LHCN-M2 (cell line): ENCODE measurements at regions not wholly inside any gene's neighbourhood (a gene's known extent, or its start where the extent isn't known, plus 50 kb on each side); places are given as distances from the start of the nearest gene placed in this dataset.

Experiments
- DNase-seq: peaks from one replicate; pipeline ENCODE4 v3.0.0-alpha.2; 2012; ENCODE audit warnings: low read depth

DNA sequence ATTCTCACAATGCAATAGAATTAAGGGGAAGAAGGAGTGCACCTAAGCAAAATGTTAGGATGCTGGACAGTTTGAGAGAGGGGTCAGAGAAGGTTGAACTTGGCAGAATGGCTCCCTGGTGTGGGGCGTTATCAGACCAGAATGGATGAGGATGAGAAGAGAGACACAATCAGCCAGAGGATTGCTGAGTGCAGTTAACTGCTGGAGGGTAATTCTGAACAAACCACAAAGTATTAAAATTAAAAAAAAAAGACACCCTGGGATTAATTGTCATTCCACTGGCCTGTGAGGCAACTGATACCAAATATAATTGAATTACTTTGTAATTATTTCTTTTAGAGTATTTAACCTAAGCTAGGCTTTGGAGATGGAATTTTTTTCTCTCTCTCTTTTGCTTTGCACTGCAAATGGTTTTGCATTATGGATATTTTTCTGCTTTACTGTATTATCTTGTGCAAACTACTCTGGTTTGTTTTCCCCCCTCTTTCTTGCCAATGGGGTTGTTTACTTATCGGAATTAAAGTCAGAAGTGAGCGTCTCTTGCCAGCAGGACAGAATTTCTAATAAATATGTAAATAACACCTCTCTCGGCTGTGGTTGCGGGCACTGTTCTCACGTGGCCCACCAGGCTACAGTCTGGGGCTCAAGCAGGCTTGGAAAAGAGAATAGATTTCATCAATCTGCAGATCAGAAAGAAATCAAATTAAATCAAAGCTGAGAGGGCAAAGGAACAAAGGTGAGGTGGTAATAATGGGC is 572.9 kb upstream of the CAMK1G start:
- DNase-seq: no peak

DNA sequence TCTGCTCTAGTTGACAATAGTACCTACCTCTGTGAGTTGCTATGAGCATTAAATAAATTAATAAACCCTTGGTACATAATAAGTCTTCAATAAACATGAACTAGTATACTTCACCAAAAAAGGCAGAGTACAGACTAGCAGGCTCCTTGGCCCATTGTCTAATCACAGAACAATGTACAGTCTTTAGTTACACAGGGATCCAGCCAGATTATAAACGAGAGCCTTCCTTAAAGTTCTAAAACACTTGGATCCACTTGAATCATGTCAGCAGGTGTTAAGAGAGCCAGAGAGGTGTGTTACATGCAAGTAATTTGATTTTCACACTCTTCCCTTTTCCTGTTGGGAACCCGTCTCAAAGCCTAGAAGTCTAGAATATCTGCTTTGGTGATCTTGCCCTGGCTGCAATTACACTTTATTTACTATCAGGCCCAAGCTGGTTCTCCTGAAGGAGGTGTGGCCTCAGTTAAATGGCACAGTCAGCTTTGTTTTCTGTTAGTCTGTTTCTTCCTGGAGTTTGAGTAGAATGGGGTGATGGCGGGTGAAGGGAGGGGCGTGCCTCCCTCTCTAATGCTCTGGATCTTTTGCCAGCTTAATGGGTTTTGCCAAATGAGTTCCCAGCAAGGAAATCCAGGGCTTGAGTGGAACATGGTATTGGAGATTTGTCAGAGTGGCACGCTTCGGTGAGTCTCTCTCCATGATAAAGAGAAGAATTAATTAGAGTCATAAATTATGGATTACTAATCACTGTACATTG is 570.9 kb upstream of the CAMK1G start:
- DNase-seq: no peak

DNA sequence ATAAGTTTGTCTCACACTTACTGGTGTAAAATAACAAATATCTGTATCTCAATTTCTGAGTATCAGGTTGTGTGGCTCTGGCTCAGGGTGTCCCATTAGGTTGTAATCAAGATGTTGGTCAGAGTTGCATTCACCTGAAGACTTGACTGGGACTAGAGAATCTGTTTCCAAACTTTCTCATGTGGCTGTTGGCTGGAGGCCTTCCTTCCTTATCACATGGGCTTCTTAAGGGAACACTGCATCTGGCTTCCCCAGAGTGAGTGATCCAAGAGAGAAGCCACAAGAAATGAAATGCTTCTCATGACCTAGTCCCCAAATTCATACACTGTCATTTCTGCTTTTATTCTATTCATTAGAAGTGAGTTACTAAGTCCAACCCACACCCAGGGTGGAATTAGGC is 568.4 kb upstream of the CAMK1G start:
- DNase-seq: no peak

DNA sequence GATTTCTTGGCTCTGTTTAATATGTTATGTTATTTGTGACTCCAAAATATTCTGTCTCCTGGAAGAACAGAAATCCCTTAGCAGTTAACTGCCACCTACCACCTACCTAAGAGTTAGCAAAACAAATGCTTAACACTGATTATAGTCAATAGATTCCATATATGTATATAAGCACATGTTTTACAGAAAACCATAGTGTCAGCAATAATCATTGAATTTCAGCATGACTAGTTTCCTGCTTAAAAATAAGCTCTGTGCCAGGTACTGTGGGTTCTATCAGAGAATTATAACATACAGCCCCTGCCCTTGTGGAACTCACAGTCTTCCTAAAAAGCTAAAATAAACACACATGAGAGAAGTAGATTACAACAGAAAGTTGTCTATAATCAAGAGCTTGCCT is 561.9 kb upstream of the CAMK1G start:
- no peak for DNase-seq

DNA sequence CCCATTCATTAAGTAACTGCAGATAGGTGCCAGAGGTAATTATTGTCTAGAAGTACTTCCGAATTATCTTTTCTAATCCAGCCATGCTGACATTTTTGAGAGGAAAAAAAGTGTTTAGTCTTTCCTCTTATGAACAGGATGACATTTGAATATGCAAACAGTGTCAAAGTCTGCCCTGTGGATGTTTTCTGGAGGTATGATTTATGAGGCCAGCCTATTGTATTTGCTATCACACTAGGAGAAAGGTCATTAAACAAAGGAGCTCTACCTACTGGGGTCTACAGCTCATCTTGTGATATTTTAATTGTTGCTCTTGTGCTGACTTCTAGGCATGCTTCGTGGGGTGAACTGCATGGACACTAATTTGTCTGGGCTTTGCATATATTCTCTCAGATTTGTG is 559.7 kb upstream of the CAMK1G start:
- DNase-seq: no peak

DNA sequence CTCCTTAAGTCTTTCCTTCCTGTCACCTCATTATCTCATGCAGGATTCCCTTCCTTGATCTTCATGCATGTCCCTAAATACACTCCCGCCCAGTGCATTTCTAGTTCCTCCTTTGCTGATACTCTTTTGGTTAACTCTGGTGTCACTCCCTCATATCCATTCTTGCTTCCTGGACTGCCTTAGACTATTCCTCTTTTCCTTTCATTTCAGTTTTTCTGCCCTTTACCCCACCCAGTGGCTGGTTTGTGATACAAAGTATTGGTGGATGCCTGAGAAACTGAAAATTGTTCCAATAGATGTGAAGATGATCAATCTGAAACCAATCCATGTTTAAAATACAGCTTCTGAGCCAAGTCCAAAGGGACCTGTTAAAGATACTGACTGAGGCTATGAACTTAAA is 553.8 kb upstream of the CAMK1G start:
- peak; percentile 19 for DNase-seq

DNA sequence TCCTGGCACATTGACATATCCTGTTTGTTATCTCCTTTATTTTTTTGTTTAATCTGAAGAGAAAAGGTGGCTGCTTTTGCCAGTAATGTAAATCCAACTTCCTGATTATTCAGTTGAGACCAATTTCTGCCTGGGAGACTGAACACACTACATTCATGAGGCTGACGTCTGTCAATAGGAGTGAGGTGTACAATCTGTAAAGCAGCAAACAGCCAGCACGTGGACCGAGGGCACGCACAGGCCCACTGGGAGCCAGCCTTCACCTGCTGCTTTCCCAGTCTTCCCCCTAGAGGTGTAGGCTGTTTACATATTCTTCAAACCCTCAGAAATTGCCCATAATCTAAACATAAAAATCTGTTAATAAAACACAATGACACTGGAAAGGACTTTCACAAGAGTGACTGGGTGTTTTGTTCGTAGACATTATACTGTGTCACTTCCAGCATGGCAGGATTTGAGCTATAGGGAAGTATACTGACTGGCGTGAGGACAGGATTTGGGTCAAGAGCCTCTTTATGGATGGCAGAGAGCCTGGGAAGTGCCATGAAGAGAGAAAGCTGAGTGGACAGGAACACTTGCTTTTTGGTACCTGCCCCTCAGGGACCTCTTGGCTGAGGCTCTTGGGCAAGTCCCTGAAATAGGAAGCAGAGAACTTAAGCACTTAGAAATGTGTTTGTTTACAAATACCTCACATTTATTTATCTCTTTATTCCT is 552.9 kb upstream of the CAMK1G start:
- no peak for DNase-seq

DNA sequence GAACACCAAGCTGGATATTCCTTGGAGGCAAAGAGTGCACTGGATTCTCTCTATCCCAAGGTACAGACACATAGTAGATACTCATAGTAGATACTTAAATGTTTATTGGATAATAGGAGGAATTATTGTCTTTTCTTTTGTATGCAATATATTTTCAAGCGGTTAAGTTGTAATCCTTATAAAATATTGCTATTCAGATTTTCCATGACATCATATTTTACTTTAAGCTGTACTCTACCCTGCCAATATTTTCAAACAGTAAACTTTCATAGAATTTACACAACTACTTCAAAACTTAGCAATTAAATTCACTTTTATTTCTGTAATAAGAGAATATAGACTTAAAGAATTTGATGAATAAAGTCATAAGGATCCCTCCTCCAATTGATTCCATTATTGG is 546.5 kb upstream of the CAMK1G start:
- no peak for DNase-seq

DNA sequence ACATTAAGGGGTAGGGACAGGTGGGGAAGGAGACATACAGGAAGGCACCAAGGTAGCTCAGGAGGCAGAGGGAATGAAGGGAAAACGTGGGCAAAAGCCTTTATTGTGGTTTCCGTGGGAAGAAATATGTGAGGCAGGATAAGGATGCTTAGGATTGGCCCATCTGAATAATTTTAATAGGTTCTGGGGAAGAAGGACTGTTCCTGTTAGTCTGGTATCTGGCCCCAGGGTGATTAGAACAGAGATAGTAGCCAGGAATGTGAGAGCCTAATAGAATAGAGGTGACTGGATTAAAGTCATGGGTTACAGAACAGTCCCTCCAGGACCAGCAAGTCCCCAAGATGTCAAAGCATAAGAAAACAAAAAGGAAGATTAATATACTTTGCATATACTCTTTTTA is 545.2 kb upstream of the CAMK1G start:
- DNase-seq: no peak

DNA sequence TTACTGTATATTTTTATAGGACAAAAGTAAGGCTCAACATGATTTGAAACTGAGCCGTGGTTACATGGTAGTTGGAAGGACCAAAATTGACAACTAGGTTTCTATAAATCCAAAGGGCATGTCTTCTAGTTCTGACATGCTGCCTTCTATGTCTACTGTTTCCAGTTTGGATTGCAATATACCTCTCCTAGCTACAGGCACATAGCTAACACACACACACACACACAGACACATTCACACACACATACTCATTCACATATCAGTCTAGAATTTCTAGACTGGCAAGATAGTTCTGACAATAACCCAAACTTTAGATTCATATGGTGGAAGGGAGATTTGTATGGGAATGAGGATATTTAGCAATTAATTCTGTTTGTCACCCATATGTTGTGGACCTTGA is 544.8 kb upstream of the CAMK1G start:
- peak; percentile 38 for DNase-seq

DNA sequence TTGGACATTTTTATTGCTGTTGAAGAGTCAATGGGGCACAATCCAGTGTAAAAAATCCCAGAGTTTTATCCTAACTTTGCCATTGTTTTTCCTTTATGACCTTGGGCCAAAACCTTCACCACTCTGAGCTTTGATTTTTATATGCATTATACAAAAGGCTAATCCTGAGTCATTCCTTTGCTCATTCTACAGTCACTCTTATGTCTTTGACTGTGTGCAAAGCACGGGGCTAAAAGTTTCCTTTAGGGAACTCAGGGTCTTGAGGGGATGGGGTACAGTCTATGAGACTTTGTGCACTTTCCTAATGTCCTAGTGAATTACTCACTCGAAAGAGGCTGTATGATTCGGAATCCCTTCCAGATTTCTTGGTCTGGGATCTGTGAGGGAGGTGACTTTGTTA is 543.2 kb upstream of the CAMK1G start:
- DNase-seq: peak; percentile 31

DNA sequence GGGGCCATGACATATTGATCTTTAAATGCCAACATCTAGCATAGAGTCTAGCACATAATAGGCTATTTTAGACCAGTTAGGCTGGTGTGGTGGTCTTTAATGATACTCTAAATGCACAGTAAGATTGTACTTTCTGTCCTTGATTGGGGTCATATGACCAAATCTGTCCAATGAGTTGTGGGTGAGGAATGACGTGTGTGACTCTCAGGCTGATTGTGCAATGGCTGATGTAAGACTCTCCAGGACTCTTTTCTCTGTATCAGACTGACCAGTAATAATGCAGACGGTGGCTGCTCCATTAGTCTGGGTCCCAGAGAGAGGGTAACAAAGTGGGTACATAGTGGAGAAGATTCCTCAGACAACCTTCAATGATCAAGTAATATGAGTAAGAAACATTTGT is 541.6 kb upstream of the CAMK1G start:
- DNase-seq: peak; percentile 20

DNA sequence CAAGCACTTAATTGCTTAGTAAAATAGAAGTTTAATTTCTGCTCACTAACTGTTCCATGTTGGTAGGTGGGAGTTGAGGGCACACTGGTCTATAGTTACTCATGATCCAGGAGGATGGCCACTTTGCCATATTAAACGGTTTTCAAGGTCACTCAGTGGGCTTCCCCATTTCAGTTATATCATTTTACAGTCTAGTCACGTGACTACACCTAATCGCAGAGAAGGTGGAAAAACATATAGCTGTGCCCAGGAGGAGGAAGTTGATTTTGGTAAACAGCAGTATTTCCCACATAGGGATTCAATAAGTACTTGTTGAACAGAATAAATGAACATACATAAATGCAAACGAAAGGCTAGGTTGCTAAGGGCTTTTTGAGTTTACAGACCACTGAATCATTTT is 541.1 kb upstream of the CAMK1G start:
- no peak for DNase-seq

DNA sequence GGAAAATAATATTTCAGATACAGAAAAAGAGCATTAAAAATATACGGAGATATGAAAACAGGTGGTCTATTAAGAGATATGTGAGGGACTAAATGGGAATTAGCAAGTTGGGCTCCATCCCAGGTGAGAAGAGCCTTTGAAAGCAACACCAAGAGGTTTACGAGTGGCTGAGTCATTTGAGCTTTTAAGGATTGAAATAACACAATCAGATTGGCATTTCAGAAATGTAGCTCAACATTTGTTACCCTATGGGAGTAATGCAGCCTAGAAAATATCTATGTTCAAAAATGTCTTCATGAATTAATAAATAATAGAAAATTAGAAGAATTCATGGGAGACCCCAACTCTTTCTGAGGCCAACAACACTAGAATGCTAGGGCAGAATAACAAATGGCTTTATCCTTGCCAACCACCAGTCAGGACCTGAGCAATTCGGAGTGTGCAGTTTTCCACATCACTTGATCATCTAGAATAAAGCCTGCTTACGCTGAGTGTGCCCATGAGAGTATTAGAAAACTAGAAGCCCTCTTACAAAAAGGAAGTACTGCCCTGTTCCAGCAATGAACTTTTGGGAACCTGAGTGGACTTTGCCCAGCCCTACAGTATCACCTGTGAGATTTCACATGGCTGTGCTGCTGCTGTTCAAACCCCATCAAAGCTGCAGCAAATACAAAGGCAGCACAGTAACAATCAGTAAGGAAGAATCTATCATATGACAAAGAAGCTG is 538.0 kb upstream of the CAMK1G start:
- peak; percentile 32 for DNase-seq

DNA sequence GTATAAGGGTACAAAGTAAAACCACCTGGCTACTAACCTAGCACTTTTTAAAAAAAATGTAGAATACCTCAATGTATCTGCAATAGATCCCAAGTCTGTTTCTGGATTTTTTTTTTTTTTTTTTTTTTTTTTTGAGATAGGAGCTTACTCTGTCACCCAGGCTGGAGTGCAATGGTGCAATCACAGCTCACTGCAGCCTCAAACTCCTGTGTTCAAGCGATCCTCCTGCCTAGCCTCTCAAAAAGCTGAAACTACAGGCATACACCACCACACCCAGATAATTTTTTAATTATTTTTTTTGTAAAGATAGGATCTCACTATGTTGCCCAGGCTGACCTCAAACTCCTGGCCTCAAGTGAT is 537.5 kb upstream of the CAMK1G start:
- no peak for DNase-seq

DNA sequence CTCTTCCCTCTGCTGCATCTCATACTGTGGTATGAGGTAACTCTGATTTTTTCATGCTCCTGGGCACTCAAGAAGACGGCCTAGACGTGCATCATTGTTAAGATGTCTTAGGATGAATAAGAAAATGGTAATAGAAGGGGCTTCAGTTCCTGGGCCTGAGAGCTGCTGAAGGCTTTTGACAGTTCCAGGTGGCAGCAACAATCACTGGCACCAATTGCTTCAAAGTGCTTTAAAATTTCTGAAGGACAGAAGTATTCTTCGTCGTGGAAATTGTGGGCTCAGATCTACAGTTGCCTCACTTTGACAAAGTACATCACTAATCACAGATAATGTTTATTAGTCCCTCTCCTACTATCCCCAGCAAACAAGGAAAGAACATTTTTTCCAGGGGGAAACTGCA is 536.6 kb upstream of the CAMK1G start:
- no peak for DNase-seq

DNA sequence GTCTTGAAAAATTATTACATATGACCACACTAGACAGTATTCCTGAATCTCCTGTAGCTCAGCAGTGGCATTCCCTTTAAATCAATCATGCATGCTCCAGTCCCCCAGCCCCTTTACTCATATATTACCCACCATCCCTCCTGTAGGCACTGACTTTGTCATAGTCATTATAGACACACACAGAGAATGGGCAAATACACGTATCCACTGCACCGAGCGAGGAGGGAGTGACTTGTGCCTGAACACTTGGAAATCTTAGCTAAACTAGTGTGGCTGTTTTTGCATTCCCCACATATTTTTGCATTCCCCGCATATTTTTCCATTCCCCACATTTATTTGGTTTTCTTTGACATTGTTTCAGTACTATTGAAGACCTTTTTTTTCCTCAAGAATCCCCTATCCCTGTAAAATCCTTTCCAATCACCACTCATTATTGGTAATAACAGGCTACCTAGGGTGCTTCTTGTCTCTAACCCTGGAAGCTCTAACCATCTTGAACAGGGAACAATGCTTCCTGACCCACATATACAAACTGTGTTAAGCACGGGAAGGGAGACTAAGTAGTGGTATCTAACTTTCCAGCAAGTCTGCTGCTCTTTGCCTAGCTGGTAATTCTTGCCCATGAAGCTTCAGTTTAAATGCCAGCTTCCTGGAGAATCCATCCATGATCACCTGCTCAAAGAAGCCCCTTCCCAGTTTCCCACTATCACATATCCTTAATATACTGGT is 534.4 kb upstream of the CAMK1G start:
- peak; percentile 64 for DNase-seq

DNA sequence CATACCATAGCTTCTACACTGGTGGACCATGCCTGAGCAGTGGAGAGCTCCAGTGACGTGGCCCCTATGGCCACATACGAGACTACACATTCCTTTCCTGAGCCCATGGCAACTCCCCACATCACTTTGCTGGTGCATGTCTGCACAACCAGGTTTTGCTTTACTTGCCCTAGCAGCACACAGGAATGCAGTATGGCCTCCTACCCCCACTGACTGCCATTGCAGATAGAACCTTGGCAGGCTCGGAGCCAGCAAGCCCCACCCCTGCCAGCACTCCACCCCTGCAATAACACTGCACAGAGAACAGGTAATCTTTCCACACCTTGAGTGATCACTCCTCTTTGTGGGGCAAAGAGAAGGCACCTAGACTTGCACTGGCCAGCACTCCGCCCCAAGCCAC is 531.9 kb upstream of the CAMK1G start:
- no peak for DNase-seq

DNA sequence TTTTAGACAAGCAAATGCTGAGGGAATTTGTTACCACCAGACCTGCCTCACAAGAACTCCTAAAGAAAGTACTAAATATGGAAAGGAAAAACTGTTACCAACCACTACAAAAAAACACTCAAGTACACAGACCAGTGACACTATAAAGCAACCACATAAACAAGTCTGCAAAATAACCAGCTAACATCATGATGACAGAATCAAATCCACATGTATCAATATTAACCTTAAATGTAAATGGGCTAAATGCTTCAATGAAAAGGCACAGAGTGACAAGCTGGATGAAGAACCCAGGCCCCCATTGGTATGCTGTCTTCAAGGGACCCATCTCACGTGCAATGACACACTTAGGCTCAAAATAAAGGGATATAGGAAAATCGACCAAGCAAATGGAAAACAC is 529.9 kb upstream of the CAMK1G start:
- no peak for DNase-seq

DNA sequence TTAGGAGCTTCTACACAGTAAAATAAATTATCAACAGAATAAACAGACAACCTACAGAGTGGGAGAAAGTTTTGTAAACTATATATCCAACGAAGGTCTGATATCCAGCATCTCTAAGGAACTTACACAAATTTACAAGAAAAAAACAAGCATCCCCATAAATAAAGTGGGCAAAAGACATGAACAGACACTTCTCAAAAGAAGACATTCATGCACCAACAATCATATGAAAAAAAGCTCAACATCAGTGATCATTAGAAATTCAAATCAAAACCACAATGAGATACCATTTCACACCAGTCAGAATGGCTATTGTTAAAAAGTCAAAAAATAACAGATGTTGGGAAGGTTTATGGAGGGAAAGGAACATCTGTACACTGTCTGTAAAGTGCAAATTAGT is 526.4 kb upstream of the CAMK1G start:
- no peak for DNase-seq

DNA sequence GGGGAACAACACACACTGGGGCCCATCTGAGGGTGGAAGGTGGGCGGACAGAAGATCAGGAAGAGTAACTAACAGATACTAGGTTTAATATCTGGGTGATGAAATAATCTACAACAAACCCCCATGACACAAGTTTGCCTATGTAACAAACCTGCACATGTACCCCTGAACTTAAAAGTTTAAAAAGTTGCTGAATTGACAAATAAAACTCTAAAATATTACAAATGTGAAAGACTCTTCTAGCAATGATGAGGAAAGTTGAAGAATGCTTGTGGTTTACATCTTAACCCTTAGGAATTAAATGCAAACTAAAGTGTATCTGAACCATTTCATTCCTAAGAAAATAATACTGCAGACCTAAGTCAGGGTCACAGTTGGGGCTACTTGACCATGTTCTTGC is 525.6 kb upstream of the CAMK1G start:
- DNase-seq: no peak
